OCI-LY3 (cell line): ENCODE measurements at regions not wholly inside any gene's neighbourhood (a gene's known extent, or its start where the extent isn't known, plus 50 kb on each side); places are given as distances from the start of the nearest gene placed in this dataset.

Experiments used
- CTCF ChIP-seq: fragments of 200-600, 300-600 bp; sonication (generic); IDR thresholded peaks from 2 replicates; pipeline ENCODE4 v1.5.1; 2014; ENCODE audit warnings: antibody characterized with exemption, low read length, low read depth
- EZH2phosphoT487 ChIP-seq: fragments of 200-600 bp; shearing (Covaris generic); IDR thresholded peaks from 2 replicates; pipeline ENCODE4 v1.6.1; 2018; ENCODE audit warnings: antibody characterized with exemption, mixed run types, low read depth

GRCh38 chr12:88273450-88273849 lies 131.3 kb downstream of the TMTC3 start:
- TF ChIP-seq CTCF: no peak
- no peak for TF ChIP-seq EZH2phosphoT487
